GM04504 (cell line): ENCODE measurements at regions not wholly inside any gene's neighbourhood (a gene's known extent, or its start where the extent isn't known, plus 50 kb on each side); places are given as distances from the start of the nearest gene placed in this dataset.
"Not testable (repeated sequence)": the region's sequence is repeated elsewhere in the genome, so short reads cannot be mapped to it uniquely, and the experiment has no call there.

Source experiments
- DNase-seq: peaks from one replicate; pipeline ENCODE4 v3.0.0-alpha.2; 2012; ENCODE audit warnings: low read depth

GRCh38 chr5:128735656-128736055 lies 197.6 kb upstream of the FBN2 start:
- DNase-seq, result not testable (repeated sequence)

- no peak for DNase-seq
These were observed 198.5 kb upstream of the FBN2 start for GRCh38 chr5:128736553-128736952.

- DNase-seq, result no peak
These were observed 211.3 kb upstream of the FBN2 start for GRCh38 chr5:128749136-128749898.

- DNase-seq, result no peak
These were observed 212.1 kb upstream of the FBN2 start for GRCh38 chr5:128750155-128750554.

GRCh38 chr5:128757196-128757959 lies 207.9 kb upstream of the SLC27A6 start:
- no peak for DNase-seq

- no peak for DNase-seq
These were observed 202.5 kb upstream of the SLC27A6 start for GRCh38 chr5:128762661-128763306.

GRCh38 chr5:128763321-128763720 lies 202.0 kb upstream of the SLC27A6 start:
- no peak for DNase-seq

GRCh38 chr5:128764601-128765310 lies 200.5 kb upstream of the SLC27A6 start:
- DNase-seq, result no peak

GRCh38 chr5:128765448-128766061 lies 199.7 kb upstream of the SLC27A6 start:
- no peak for DNase-seq

GRCh38 chr5:128766406-128766805 lies 198.9 kb upstream of the SLC27A6 start:
- DNase-seq, result no peak

- DNase-seq, result no peak
These were observed 194.4 kb upstream of the SLC27A6 start for GRCh38 chr5:128770907-128771306.

- no peak for DNase-seq
These were observed 192.9 kb upstream of the SLC27A6 start for GRCh38 chr5:128772356-128772755.

GRCh38 chr5:128773378-128773777 lies 191.9 kb upstream of the SLC27A6 start:
- DNase-seq, result no peak

- no peak for DNase-seq
These were observed 190.7 kb upstream of the SLC27A6 start for GRCh38 chr5:128774605-128775004.

- DNase-seq, result no peak
These were observed 189.7 kb upstream of the SLC27A6 start for GRCh38 chr5:128775558-128775957.

GRCh38 chr5:128777052-128777451 lies 188.2 kb upstream of the SLC27A6 start:
- DNase-seq, result no peak

GRCh38 chr5:128778474-128778873 lies 186.8 kb upstream of the SLC27A6 start:
- DNase-seq, result no peak

- peak; percentile 3 for DNase-seq
These were observed 182.8 kb upstream of the SLC27A6 start for GRCh38 chr5:128782446-128782845.

- no peak for DNase-seq
These were observed 180.6 kb upstream of the SLC27A6 start for GRCh38 chr5:128784726-128785125.

GRCh38 chr5:128791312-128791711 lies 174.0 kb upstream of the SLC27A6 start:
- no peak for DNase-seq

- DNase-seq, result no peak
These were observed 168.8 kb upstream of the SLC27A6 start for GRCh38 chr5:128796506-128796905.

- DNase-seq, result no peak
These were observed 166.4 kb upstream of the SLC27A6 start for GRCh38 chr5:128798871-128799270.
